HG03108 (cell line): ENCODE measurements at regions not wholly inside any gene's neighbourhood (a gene's known extent, or its start where the extent isn't known, plus 50 kb on each side); places are given as distances from the start of the nearest gene placed in this dataset.

Experiments
- ATAC-seq: cut with Tn5 transposase; IDR thresholded peaks from one replicate; pipeline ENCODE4 v1.9.1; 2021; ENCODE audit warnings: moderate library complexity; ENCODE audit not compliant: unreplicated experiment

DNA sequence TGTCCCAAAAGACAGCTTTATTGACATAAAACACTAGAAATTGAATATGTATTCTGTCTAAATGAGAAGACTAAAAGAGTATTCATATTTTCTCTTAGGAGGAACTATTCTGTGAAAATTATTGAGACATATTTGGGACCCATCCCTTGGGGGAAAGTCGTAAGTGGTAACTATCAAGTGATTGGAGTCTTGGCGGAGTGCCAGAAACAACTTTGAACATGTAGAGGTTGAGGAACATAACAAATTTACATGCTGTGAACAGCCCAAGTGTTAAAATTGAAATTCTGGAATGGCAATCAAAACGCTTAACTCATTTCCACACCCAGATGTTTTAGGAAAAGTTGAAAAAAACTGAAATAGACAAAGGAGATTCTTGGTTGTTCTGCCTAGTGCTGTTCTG lies 1034.6 kb downstream of the NSUN3 start:
- ATAC-seq: no peak

GRCh38 chr3:95120921-95121320 lies 1058.1 kb downstream of the NSUN3 start:
- ATAC-seq: no peak

- no peak for ATAC-seq
These were observed 1060.2 kb downstream of the NSUN3 start for GRCh38 chr3:95123104-95123503.

DNA sequence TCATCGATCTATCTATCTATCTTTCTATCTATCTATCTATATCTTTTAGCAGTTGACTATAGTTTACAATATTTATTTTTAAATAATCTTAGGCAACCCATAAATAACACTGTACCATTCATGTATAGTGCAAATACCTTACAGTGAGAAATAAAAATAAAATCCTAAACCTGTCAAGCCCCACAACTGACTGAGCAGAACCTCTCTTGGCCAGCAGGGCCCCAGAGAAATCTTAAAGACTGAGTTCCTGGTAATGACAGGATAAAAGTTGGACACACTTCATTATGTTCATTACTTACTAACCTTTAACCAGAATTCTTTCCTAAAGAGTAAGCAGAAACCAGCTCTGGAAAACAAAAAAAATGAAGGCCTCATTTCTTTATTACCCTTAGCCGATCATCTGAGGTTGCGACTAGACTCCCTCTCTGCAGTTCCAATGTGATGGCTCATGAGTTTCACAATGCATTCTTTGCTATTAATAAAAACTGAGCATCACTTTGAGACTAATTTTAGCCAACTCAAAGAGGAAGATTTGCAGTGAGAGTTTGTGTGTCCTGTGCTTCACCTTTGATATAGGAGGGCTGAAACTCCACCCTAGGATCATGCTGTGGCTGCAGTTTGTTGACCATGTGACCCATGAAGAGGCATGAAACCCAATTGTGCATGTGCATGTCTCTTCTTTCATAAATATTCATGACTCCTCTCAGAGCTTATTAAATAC lies 1072.0 kb downstream of the NSUN3 start:
- no peak for ATAC-seq

GRCh38 chr3:95148107-95148506 lies 1085.2 kb downstream of the NSUN3 start:
- no peak for ATAC-seq

GRCh38 chr3:95151590-95151989 lies 1088.7 kb downstream of the NSUN3 start:
- ATAC-seq: no peak

DNA sequence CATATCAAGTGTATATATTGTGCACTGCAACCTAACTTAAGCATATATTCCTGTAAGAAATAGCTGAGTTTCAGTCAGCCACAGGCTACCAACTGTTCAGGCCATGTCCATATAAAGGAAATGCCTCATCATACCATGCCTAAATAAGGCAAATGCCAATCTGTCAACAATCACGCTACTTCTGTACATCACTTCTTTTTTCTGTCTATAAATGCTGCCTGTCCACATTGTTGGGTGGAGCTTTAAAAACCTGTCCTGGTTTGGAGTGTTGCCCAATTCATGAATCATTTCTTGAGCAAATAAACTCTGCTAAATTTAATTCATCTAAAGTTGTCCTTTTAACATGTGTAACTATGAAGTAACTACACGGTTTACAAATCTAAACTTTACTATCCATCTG lies 1091.9 kb downstream of the NSUN3 start:
- no peak for ATAC-seq

GRCh38 chr3:95162794-95163193 lies 1099.9 kb downstream of the NSUN3 start:
- ATAC-seq: no peak

DNA sequence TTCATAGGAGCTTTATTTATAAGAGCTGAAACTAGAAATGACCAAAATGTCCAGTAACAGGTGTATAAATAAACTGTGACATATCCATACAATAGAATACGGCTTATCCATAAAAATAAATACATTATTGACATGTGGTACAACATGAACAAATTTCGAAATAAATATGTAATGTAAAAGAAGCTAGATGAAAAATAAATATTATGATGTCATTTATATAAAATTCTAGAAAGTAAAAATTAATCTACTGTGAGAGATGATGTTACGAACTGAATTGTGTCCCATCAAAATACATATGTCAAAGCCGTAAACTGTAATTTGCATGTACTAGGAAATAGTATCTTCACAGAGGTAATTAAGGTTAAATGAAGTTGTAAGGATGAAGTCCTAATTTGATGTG lies 1104.9 kb downstream of the NSUN3 start:
- ATAC-seq: no peak

DNA sequence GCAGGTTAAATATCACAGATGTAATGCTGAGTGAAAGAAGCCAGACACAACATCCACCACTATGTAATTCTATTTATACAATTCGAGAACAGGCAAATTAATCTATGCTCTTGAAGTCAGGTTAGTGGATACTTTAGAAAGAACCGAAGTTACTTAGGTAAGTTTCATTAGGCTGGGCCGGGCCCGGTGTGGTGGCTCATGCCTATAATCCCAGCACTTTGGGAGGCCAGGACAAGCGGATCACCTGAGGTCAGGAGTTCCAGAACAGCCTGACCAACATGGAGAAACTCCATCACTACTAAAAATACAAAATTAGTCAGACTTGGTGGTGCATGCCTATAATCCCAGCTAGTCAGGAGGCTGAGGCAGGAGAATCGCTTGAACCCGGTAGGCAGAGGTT lies 1105.7 kb downstream of the NSUN3 start:
- no peak for ATAC-seq

DNA sequence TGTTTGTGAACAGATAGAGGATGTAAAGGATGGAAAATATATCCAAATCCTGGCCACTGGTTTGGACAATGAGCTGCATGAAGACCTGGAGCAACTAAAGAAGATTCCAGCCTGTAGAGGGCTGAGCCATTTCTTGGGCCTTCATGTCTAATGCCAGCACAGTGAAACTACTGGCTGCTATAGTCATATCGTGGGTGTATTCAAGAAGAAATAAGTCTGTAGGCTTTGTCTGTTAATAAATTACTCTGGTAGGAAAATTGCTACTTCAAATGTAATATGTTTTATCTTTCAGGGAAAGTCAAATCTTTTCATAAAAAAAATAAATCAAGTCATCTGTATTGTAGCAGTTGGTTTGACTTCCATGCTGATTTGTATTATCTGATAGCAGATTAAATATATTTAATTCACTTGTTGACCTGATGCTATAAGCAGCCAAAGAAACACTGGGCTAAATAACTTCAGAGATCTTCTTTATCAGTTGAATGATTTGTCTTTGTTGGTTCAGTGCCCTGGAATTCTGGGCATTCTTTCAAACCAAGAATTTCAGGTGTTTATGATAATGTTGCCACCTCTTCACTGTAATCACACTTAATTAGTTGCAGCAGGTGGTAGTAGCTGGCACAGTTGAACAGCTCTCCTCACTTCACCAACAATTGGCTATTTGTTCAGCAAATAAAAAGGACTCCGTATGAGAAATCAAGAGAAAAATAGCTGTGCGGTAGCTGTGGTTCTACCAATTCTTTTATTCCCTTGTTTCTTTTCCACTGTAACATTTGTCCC lies 1109.5 kb downstream of the NSUN3 start:
- ATAC-seq: no peak

DNA sequence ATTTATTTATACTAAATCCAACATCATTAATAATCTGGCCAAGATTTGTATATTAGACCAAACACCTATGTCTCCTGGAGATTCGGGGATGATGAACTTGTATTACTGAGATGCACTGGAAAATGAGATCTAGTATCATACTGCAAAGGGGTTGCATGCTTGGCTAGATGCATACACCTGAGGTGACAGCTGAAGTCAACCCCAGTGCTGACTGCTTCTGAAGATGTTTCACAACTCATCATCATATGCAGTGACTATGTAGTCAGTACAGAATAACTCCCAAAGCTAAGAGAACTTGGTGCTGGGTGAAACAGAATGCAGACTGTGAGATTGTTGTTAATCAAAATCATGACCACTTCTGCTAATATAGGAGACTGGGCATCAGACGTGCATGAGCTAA lies 1114.2 kb downstream of the NSUN3 start:
- ATAC-seq: no peak

DNA sequence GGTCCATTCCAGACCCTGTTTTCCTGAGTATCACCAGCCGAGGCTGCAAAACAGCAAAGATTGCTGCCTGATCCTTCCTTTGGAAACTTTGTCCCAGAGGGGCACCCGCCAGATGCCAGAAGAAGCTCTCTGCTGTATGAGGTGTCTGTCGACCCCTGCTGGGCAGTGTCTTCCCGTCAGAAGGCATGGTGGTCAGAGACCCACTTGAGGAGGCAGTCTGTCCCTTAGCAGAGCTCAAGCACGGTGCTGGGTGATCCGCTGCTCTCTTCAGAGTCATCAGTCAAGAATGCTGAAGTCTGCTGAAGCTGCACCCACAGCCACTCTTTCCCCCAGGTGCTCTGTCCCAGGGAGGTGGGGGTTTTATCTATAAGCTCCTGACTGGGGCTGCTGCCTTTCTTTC lies 1121.2 kb downstream of the NSUN3 start:
- no peak for ATAC-seq

DNA sequence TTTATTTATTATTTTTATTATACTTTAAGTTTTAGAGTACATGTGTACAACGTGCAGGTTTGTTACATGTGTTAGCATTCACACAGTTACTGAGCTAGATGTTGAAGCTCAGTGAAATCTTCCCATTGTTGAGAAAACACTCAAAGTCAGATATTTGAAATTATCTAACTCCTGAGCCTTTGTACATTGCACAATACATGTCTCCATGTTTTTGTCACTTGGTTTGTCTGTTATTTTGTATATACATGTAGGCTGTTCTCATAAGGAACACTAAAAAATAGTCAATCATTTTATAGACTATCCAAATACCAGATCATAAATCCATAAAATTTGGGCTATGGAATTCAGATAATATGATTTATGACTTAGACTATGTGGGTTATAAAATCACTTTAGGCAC lies 1126.5 kb downstream of the NSUN3 start:
- ATAC-seq: no peak

DNA sequence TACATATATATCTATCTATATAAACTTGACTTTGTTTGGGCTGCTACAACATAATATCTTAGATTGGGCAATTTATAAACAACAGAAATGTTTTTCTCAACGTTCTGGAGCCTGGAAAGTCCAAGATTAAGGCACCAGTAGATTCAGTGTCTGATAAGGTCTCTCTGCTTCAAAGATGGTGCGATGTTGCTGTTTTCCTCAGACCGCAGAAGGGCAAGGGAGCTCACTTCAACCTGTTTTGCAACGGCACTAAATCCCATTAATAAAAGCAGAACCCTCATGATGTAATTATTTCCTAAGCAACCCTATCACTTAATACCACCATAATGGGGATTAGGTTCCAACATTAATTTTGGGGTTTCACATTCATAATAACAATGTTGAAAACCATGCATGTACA lies 1134.8 kb downstream of the NSUN3 start:
- no peak for ATAC-seq

DNA sequence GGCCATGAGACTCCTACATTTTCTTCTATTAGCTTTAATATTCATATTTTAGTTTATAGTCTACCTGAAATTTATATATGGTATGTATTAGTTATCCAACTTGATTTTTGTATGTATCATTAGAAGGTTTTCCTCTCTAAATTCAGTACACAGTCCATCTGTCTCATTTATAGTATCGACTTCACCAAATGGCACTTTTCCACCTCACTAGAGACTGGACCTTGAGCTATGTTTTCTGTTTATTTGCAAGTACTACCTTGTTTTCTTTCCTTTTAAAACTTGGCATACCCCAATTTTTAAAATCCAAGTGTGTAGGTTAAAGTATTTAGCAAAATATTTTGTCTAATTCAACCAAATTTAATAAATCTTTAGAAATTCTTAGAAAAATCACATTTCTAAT lies 1137.5 kb downstream of the NSUN3 start:
- no peak for ATAC-seq

DNA sequence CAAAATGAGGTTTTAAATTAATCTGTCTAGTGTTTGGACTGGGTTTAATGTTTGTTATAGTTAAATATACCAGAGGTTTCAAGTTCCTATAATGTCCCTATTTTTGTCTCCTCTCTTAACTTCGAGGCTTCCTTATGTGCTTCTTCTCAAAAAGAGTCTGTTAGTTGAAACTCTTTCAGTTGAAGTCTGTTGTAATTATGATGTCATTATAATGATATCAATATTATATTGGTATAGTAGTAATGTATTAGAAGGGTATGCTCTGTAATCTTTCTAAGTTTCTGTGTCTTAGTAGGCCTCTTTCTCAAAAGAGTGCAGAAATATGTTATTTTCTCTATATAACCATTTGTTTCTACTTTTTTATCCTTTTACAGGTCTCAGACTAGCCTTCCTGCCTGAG lies 1148.0 kb downstream of the NSUN3 start:
- ATAC-seq: no peak

GRCh38 chr3:95212117-95212516 lies 1149.3 kb downstream of the NSUN3 start:
- no peak for ATAC-seq

GRCh38 chr3:95215437-95215957 lies 1152.6 kb downstream of the NSUN3 start:
- no peak for ATAC-seq

GRCh38 chr3:95217661-95218060 lies 1154.8 kb downstream of the NSUN3 start:
- no peak for ATAC-seq

DNA sequence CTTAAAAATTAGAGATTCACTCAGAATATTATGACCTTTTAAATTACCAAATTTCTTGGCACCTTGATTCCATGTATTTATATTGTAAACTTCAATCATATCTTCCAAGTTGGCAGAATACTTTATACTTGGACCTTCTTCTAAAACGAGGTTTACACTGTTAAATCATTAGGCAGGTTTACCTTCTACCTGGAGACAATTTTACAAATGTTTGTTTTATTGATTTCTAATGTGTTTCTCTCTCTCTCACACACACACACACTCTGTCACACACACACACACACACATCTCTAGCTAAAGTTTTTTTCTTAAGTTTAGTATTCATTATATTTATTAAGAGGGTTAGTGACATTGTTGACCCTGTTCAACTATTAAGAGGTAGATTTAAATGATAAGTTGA lies 1155.6 kb downstream of the NSUN3 start:
- no peak for ATAC-seq

DNA sequence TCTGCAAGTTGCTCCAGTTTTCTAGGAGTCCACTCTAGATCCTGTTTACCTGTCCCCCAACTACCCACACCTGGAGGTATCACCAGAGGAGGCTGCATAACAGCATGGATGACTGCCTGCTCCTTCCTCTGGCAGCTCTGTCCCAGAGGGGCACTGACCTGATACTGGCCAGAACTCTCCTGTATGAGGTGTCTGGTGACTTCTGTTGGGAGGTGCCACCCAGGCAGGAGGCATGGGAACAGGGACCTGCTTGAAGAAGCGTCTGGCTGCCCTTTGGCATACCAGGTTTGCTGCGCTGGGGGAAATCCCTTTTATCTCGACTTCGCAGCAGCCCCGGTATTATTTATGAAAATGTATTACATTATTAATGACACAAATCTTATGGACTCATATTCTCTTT lies 1163.6 kb downstream of the NSUN3 start:
- no peak for ATAC-seq
